GM12878 (cell line): ENCODE measurements at regions not wholly inside any gene's neighbourhood (a gene's known extent, or its start where the extent isn't known, plus 50 kb on each side); places are given as distances from the start of the nearest gene placed in this dataset.

Source experiments
- ATAC-seq: fragments of 200-7000 bp; cut with Tn5 transposase; 3 replicates; pipeline ENCODE4 v1.9.1; 2020; ENCODE audit warnings: mild to moderate bottlenecking, moderate library complexity
- BruUV-seq: library from RNA; stranded (reverse); fragments of 400-500 nt; replicated peaks from 2 replicates; lab custom pipeline; 2021; lab: Mats Ljungman, UMichigan
- CTCF ChIA-PET: fragments of 300-600 bp; sonication (Branson Sonifier 250); formaldehyde crosslinking; extraction: SDS; loops from one replicate; lab custom pipeline; 2021; ENCODE audit warnings: inconsistent platforms; lab: Yijun Ruan, JAX
- POLR2A ChIA-PET: fragments of 350-600 bp; formaldehyde crosslinking; extraction: SDS; loops from one replicate; lab custom pipeline; 2021; ENCODE audit warnings: inconsistent platforms; lab: Charles Lee
- RAD21 ChIA-PET: fragments of 300-600 bp; sonication (Branson Sonifier 250); formaldehyde crosslinking; loops from one replicate; lab custom pipeline; 2023; ENCODE audit warnings: antibody characterized with exemption; ENCODE audit not compliant: unreplicated experiment; lab: Charles Lee
- SMC1A ChIA-PET: fragments of 300-600 bp; sonication (Branson Sonifier 250); formaldehyde crosslinking; loops from one replicate; lab custom pipeline; 2023; ENCODE audit not compliant: unreplicated experiment, uncharacterized antibody; lab: Charles Lee
- DNase-seq: peaks from one replicate; pipeline ENCODE4 v3.0.0-alpha.2; 2011; ENCODE audit warnings: low read depth, low spot score
- FAIRE-seq: peaks from 3 replicates; lab custom pipeline; 2011; peaks lifted over from hg19 to GRCh38; lab: Jason Lieb, UNC
- H2AFZ ChIP-seq: 2 replicates; pipeline ENCODE4 v1.6.0; 2011; ENCODE audit warnings: low read depth, low read length, control low read depth; ENCODE audit not compliant: control insufficient read depth
- H3K27ac ChIP-seq: 2 replicates; pipeline ENCODE4 v1.5.1; 2011; ENCODE audit warnings: control low read depth; ENCODE audit not compliant: control insufficient read depth, insufficient read depth
- H3K27me3 ChIP-seq, 2 experiments: replicated peaks in 1 of 2; 2 replicates each; pipeline versions ENCODE4 v1.6.0 to v1.6.1; 2011; ENCODE audit warnings: low read length in 1 of 2; ENCODE audit not compliant: control insufficient read depth in 2 of 2, insufficient read depth in 2 of 2
- H3K36me3 ChIP-seq, 2 experiments: 2 replicates each; pipeline ENCODE4 v1.5.1; 2011; ENCODE audit warnings: low read length in 1 of 2; ENCODE audit not compliant: control insufficient read depth in 2 of 2, insufficient read depth in 2 of 2
- H3K4me1 ChIP-seq: 2 replicates; pipeline ENCODE4 v1.6.1; 2011; ENCODE audit warnings: mild to moderate bottlenecking, low read length, moderate library complexity, mixed read lengths; ENCODE audit not compliant: control insufficient read depth, insufficient read depth
- H3K4me2 ChIP-seq: 2 replicates; pipeline ENCODE4 v1.6.0; 2011; ENCODE audit warnings: control low read depth; ENCODE audit not compliant: control insufficient read depth, insufficient read depth
- H3K4me3 ChIP-seq: fragments of 200-600 bp; sonication (generic); 2 replicates; pipeline ENCODE4 v1.5.1; 2016
- H3K79me2 ChIP-seq: 2 replicates; pipeline ENCODE4 v1.6.0; 2011; ENCODE audit warnings: low read length; ENCODE audit not compliant: control insufficient read depth, insufficient read depth
- H3K9ac ChIP-seq: 2 replicates; pipeline ENCODE4 v1.8.0; 2011; ENCODE audit warnings: low read length, control low read depth, mixed read lengths; ENCODE audit not compliant: control insufficient read depth, insufficient read depth
- H3K9me3 ChIP-seq: replicated peaks from 3 replicates; pipeline ENCODE4 v1.5.1; 2011; ENCODE audit warnings: mild to moderate bottlenecking, low read length; ENCODE audit not compliant: control insufficient read depth, insufficient read depth
- H4K20me1 ChIP-seq: 2 replicates; pipeline ENCODE4 v1.6.0; 2011; ENCODE audit not compliant: control insufficient read depth, insufficient read depth
- ETV6 ChIP-seq, 2 experiments: fragments of 450-650 bp in 1 of 2; IDR thresholded peaks in 1 of 2; conservative IDR thresholded peaks in 1 of 2; 2 replicates each; pipeline ENCODE4 v1.6.1; 2014; ENCODE audit warnings: antibody characterized with exemption in 1 of 2, borderline replicate concordance in 1 of 2, low read depth in 1 of 2, mild to moderate bottlenecking in 1 of 2, moderate library complexity in 1 of 2
- HDAC2 ChIP-seq: fragments of 200-600 bp; sonication (generic); IDR thresholded peaks from 2 replicates; pipeline ENCODE4 v1.6.1; 2017
- MTA2 ChIP-seq: fragments of 450-650 bp; IDR thresholded peaks from 2 replicates; pipeline ENCODE4 v1.6.1; 2016; ENCODE audit warnings: low read depth, mild to moderate bottlenecking, moderate library complexity
- RUNX3 ChIP-seq: IDR thresholded peaks from 2 replicates; pipeline ENCODE4 v1.6.1; 2012; ENCODE audit warnings: low read length, inconsistent platforms
- SMC3 ChIP-seq: IDR thresholded peaks from 2 replicates; pipeline ENCODE4 v1.6.1; 2011; ENCODE audit warnings: low read length, improper control_type of control experiment, borderline replicate concordance
- TAF1 ChIP-seq: IDR thresholded peaks from 2 replicates; pipeline ENCODE4 v1.6.1; 2011; ENCODE audit warnings: mild to moderate bottlenecking, low read depth, low read length, borderline replicate concordance
- TCF7 ChIP-seq: IDR thresholded peaks from 2 replicates; pipeline ENCODE4 v1.6.1; 2014; ENCODE audit warnings: antibody characterized with exemption, borderline replicate concordance
- ZNF24 ChIP-seq: fragments of 450-650 bp; IDR thresholded peaks from 2 replicates; pipeline ENCODE4 v1.6.1; 2017; ENCODE audit warnings: antibody characterized with exemption, mild to moderate bottlenecking
- ZSCAN29 ChIP-seq: fragments of 450-650 bp; IDR thresholded peaks from 2 replicates; pipeline ENCODE4 v1.6.1; 2017; ENCODE audit warnings: mild to moderate bottlenecking, moderate library complexity
- WGBS: methylation state at CpG from one replicate; pipeline ENCODE4 v1.1.6; 2016; ENCODE audit warnings: low lambda C conversion rate; ENCODE audit not compliant: insufficient replicate concordance, insufficient coverage; ENCODE audit errors: missing lambda C conversion rate; 5-methylcytosine and 5-hydroxymethylcytosine counted together
- in situ Hi-C: fragments of 300-500 bp; cut with MboI; formaldehyde crosslinking; loops from 9 replicates; pipeline ENCODE4 v1.14.3; 2018; ENCODE audit warnings: mixed read lengths
- intact Hi-C: fragments of 100-400 bp; cut with micrococcal nuclease; formaldehyde crosslinking; loops from one replicate; pipeline ENCODE4 v1.14.2; 2022; ENCODE audit not compliant: unreplicated experiment
- TF ChIP-seq, protein P1 (sequence below): fragments of 450-650 bp; IDR thresholded peaks from 2 replicates; pipeline ENCODE4 v1.6.1; 2017; ENCODE audit warnings: borderline replicate concordance
- TF ChIP-seq, protein P2 (sequence below): fragments of 450-650 bp; IDR thresholded peaks from 2 replicates; pipeline ENCODE4 v1.6.1; 2018; ENCODE audit warnings: borderline replicate concordance, mild to moderate bottlenecking; ENCODE audit not compliant: partially characterized antibody
- TF ChIP-seq, protein P3 (sequence below): fragments of 450-650 bp; IDR thresholded peaks from 2 replicates; pipeline ENCODE4 v1.6.1; 2016; ENCODE audit warnings: mild to moderate bottlenecking, moderate library complexity, borderline replicate concordance
- TF ChIP-seq, protein P4 (sequence below): IDR thresholded peaks from 2 replicates; pipeline ENCODE4 v1.6.1; 2012; ENCODE audit warnings: low read depth, low read length, improper control_type of control experiment
- TF ChIP-seq, protein P5 (sequence below): fragments of 450-650 bp; IDR thresholded peaks from 2 replicates; pipeline ENCODE4 v1.6.1; 2017; ENCODE audit warnings: mild to moderate bottlenecking

DNA sequence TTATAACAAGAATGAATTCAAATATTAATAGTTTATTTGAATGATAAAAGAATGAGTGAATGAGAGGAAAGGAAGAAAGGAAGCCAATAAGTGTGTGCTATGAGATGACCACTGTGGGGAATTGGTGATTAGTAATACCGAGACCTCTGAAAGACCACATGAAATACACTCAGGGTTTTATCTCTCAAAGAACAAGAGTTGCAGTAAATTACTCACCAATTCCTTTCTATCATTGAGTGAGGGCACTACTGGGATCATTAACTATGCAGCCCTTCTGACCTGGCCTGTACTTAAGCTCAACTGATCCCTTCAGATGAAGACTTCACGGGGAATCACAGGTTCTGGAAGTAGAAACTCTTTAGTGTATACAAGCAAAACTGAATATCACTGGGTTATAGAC is 1636.1 kb downstream of the SLITRK5 start:
- Histone ChIP-seq H2AFZ (no peak overlapping the region), H3K9ac (no peak overlapping the region), H3K36me3 (no peaks in the 10 kb centered on the region), H3K79me2 (no peaks in the 10 kb centered on the region), H4K20me1 (no peaks in the 10 kb centered on the region), H3K4me2 (no peak overlapping the region), H3K27me3 (no peaks in the 10 kb centered on the region), H3K4me3 (no peak overlapping the region), H3K4me1 (no peaks in the 10 kb centered on the region), H3K9me3 (no peaks in the 10 kb centered on the region), H3K27ac (no peak overlapping the region)
- DNase-seq: no peak
- no peak for FAIRE-seq
- ChIA-PET CTCF (no interaction called here), RAD21 (no interaction called here), POLR2A (no interaction called here), SMC1A (interaction anchor here (0.7 kb wide), 1 partner anchor 1134 kb away, joined by 4 read pairs; no protein-coding TSS in a partner anchor)
- WGBS: 5% methylated on average over 2 of the region's 2 CpGs
- in situ Hi-C loops: no loop called here
- ATAC-seq: peak; percentile 83
- intact Hi-C loops: no loop called here
- BruUV-seq: no TSS peak
- no peak for TF ChIP-seq TAF1
- TF ChIP-seq MTA2: 0 out of 2 replicates have a peak, but pooled peaks have one; percentile 16
- no peak for TF ChIP-seq ETV6 (conservative IDR thresholded peaks at IDR 0.05 in 1 of 2, IDR thresholded peaks at IDR 0.05 in 1 of 2; ENCODE audit: borderline replicate concordance in 1 of 2, low read depth in 1 of 2)
- TF ChIP-seq, protein P1, sequence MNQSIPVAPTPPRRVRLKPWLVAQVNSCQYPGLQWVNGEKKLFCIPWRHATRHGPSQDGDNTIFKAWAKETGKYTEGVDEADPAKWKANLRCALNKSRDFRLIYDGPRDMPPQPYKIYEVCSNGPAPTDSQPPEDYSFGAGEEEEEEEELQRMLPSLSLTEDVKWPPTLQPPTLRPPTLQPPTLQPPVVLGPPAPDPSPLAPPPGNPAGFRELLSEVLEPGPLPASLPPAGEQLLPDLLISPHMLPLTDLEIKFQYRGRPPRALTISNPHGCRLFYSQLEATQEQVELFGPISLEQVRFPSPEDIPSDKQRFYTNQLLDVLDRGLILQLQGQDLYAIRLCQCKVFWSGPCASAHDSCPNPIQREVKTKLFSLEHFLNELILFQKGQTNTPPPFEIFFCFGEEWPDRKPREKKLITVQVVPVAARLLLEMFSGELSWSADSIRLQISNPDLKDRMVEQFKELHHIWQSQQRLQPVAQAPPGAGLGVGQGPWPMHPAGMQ: no peak
- TF ChIP-seq ZNF24: peak; percentile 83
- TF ChIP-seq HDAC2: no peak
- TF ChIP-seq, protein P2, sequence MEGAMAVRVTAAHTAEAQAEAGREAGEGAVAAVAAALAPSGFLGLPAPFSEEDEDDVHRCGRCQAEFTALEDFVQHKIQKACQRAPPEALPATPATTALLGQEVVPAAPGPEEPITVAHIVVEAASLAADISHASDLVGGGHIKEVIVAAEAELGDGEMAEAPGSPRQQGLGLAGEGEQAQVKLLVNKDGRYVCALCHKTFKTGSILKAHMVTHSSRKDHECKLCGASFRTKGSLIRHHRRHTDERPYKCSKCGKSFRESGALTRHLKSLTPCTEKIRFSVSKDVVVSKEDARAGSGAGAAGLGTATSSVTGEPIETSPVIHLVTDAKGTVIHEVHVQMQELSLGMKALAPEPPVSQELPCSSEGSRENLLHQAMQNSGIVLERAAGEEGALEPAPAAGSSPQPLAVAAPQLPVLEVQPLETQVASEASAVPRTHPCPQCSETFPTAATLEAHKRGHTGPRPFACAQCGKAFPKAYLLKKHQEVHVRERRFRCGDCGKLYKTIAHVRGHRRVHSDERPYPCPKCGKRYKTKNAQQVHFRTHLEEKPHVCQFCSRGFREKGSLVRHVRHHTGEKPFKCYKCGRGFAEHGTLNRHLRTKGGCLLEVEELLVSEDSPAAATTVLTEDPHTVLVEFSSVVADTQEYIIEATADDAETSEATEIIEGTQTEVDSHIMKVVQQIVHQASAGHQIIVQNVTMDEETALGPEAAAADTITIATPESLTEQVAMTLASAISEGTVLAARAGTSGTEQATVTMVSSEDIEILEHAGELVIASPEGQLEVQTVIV: no peak
- TF ChIP-seq SMC3: no peak
- peak; percentile 66 for TF ChIP-seq RUNX3
- TF ChIP-seq, protein P3, sequence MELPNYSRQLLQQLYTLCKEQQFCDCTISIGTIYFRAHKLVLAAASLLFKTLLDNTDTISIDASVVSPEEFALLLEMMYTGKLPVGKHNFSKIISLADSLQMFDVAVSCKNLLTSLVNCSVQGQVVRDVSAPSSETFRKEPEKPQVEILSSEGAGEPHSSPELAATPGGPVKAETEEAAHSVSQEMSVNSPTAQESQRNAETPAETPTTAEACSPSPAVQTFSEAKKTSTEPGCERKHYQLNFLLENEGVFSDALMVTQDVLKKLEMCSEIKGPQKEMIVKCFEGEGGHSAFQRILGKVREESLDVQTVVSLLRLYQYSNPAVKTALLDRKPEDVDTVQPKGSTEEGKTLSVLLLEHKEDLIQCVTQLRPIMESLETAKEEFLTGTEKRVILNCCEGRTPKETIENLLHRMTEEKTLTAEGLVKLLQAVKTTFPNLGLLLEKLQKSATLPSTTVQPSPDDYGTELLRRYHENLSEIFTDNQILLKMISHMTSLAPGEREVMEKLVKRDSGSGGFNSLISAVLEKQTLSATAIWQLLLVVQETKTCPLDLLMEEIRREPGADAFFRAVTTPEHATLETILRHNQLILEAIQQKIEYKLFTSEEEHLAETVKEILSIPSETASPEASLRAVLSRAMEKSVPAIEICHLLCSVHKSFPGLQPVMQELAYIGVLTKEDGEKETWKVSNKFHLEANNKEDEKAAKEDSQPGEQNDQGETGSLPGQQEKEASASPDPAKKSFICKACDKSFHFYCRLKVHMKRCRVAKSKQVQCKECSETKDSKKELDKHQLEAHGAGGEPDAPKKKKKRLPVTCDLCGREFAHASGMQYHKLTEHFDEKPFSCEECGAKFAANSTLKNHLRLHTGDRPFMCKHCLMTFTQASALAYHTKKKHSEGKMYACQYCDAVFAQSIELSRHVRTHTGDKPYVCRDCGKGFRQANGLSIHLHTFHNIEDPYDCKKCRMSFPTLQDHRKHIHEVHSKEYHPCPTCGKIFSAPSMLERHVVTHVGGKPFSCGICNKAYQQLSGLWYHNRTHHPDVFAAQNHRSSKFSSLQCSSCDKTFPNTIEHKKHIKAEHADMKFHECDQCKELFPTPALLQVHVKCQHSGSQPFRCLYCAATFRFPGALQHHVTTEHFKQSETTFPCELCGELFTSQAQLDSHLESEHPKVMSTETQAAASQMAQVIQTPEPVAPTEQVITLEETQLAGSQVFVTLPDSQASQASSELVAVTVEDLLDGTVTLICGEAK: no peak
- TF ChIP-seq, protein P4, sequence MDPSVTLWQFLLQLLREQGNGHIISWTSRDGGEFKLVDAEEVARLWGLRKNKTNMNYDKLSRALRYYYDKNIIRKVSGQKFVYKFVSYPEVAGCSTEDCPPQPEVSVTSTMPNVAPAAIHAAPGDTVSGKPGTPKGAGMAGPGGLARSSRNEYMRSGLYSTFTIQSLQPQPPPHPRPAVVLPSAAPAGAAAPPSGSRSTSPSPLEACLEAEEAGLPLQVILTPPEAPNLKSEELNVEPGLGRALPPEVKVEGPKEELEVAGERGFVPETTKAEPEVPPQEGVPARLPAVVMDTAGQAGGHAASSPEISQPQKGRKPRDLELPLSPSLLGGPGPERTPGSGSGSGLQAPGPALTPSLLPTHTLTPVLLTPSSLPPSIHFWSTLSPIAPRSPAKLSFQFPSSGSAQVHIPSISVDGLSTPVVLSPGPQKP: no peak
- TF ChIP-seq, protein P5, sequence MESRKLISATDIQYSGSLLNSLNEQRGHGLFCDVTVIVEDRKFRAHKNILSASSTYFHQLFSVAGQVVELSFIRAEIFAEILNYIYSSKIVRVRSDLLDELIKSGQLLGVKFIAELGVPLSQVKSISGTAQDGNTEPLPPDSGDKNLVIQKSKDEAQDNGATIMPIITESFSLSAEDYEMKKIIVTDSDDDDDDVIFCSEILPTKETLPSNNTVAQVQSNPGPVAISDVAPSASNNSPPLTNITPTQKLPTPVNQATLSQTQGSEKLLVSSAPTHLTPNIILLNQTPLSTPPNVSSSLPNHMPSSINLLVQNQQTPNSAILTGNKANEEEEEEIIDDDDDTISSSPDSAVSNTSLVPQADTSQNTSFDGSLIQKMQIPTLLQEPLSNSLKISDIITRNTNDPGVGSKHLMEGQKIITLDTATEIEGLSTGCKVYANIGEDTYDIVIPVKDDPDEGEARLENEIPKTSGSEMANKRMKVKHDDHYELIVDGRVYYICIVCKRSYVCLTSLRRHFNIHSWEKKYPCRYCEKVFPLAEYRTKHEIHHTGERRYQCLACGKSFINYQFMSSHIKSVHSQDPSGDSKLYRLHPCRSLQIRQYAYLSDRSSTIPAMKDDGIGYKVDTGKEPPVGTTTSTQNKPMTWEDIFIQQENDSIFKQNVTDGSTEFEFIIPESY: no peak
- TF ChIP-seq ZSCAN29: no peak
- TF ChIP-seq TCF7: peak; percentile 76
